ENCODE measurements at regions not wholly inside any gene's neighbourhood (a gene's known extent, or its start where the extent isn't known, plus 50 kb on each side); places are given as distances from the start of the nearest gene placed in this dataset.

GRCh38 chr6:113464960-113465359 lies 392.2 kb upstream of the MARCKS start:
- TF ChIP-seq CTCF (IDR thresholded peaks at IDR 0.05) (no peak), EP300 (IDR thresholded peaks at IDR 0.05) (no peak), POLR2AphosphoS5 (IDR thresholded peaks at IDR 0.05) (no peak)
